ENCODE measurements at regions not wholly inside any gene's neighbourhood (a gene's known extent, or its start where the extent isn't known, plus 50 kb on each side); places are given as distances from the start of the nearest gene placed in this dataset.

GRCh38 chr11:15349413-15349812 lies 234.7 kb downstream of the INSC start:
- TF ChIP-seq POLR2A (IDR thresholded peaks at IDR 0.05) (no peak), CTCF (IDR thresholded peaks at IDR 0.05) (no peak), EP300 (IDR thresholded peaks at IDR 0.05) (no peak), POLR2AphosphoS5 (IDR thresholded peaks at IDR 0.05) (no peak)
